Fibroblast of villous mesenchyme (primary cell): ENCODE measurements at regions not wholly inside any gene's neighbourhood (a gene's known extent, or its start where the extent isn't known, plus 50 kb on each side); places are given as distances from the start of the nearest gene placed in this dataset.
"Not testable (repeated sequence)": the region's sequence is repeated elsewhere in the genome, so short reads cannot be mapped to it uniquely, and the experiment has no call there.

Experiments
- DNase-seq: peaks from one replicate; pipeline ENCODE4 v3.0.0-alpha.2; 2010; ENCODE audit warnings: low read depth
- H3K4me3 ChIP-seq: 2 replicates; pipeline ENCODE4 v1.5.1; 2011; ENCODE audit warnings: low read depth, mild to moderate bottlenecking, low read length
- TF ChIP-seq, protein P1 (sequence below): IDR thresholded peaks from 2 replicates; pipeline ENCODE4 v1.5.1; 2012; ENCODE audit warnings: low read depth, mild to moderate bottlenecking, low read length; ENCODE audit not compliant: insufficient read depth

- DNase-seq = no peak
- TF ChIP-seq, protein P1, sequence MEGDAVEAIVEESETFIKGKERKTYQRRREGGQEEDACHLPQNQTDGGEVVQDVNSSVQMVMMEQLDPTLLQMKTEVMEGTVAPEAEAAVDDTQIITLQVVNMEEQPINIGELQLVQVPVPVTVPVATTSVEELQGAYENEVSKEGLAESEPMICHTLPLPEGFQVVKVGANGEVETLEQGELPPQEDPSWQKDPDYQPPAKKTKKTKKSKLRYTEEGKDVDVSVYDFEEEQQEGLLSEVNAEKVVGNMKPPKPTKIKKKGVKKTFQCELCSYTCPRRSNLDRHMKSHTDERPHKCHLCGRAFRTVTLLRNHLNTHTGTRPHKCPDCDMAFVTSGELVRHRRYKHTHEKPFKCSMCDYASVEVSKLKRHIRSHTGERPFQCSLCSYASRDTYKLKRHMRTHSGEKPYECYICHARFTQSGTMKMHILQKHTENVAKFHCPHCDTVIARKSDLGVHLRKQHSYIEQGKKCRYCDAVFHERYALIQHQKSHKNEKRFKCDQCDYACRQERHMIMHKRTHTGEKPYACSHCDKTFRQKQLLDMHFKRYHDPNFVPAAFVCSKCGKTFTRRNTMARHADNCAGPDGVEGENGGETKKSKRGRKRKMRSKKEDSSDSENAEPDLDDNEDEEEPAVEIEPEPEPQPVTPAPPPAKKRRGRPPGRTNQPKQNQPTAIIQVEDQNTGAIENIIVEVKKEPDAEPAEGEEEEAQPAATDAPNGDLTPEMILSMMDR = no peak
- H3K4me3 ChIP-seq = no peak overlapping the region
Observed at GRCh38 chr6:890201-890600, 197.3 kb upstream of the EXOC2 start.

- H3K4me3 ChIP-seq = no peak overlapping the region
- TF ChIP-seq, protein P1 = no peak
- no peak for DNase-seq
Observed at GRCh38 chr6:887583-888235, 194.8 kb upstream of the EXOC2 start.

DNA sequence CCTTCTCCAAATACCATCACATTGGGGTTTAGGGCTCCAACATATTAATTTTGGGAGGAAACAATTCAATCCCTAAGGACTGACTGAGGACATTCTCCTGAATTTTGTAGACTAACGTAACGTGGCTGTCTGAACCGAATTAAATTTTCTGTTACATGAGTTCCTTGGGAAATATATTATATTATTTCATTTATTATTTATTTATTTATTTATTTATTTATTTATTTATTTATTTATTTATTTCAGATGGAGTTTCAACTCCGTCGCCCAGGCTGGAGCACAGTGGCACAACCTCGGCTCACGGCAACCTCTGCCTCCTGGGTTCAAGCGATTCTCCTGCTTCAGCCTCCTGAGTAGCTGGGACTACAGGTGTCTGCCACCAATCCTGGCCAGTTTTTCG lies 193.2 kb upstream of the EXOC2 start:
- DNase-seq, H3K4me3 ChIP-seq: not testable (repeated sequence)

DNA sequence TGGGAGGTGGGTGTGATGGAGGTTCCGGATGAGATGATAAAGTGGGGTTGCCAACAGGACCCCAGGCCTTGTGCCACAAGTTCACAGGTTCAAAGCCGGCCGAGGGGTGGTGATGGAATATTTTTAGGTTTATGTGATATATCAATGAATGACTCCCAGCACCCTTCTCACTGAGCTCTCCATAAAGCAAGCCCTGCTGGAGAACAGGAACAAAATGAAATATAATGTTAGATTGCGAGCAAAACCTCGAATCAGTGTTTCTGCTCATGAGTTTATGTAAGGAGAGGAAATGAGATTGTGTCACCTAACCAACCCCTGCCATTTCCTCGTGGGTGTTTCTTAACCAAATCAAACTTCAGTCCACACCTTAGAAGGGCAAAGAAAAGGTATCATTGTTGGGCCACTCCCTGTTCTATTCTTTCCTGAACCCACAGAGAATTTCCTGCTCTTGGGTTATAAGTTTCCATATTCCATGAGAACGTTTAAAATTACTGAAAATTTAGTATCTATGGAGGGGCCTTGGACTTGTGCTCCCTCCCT lies 192.2 kb upstream of the EXOC2 start:
- no peak for DNase-seq
- TF ChIP-seq, protein P1 = no peak
- no peak overlapping the region for H3K4me3 ChIP-seq

- DNase-seq = no peak
- H3K4me3 ChIP-seq = no peak overlapping the region
- TF ChIP-seq, protein P1 = no peak
Observed at GRCh38 chr6:884570-884969, 191.6 kb upstream of the EXOC2 start.

DNA sequence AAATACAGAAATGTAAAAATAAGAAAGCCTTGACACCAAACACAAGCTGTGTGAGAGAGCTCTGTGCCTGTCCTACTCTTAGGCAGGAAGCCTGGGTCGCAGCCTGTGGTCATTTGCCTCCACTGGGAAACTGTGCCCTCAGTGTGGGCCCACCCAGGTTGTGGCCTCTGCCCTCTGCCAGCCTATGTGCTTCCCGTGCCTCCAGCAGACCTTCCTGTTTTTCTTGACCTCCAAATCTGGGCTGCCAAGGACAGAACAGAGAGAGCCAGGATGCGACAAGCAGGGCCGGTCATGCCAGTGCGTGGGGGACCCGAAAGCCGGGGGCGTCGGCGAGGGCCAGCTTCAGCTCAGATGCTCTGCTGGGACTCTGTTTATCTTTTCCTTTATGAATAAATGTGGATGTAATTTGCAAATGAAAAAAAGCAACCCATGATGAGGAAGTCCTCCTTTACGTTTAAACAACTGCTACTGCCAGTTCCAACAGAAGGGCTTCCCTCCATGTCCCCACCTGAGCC lies 189.2 kb upstream of the EXOC2 start:
- TF ChIP-seq, protein P1 = no peak
- no peak overlapping the region for H3K4me3 ChIP-seq

GRCh38 chr6:878179-878578 lies 185.2 kb upstream of the EXOC2 start:
- no peak overlapping the region for H3K4me3 ChIP-seq
- TF ChIP-seq, protein P1 = no peak
- DNase-seq = no peak

More for the DNA sequence above, 189.2 kb upstream of the EXOC2 start:
- no peak for DNase-seq
